Mesenchymal stem cell (in vitro differentiated cells and primary cell): ENCODE measurements at regions not wholly inside any gene's neighbourhood (a gene's known extent, or its start where the extent isn't known, plus 50 kb on each side); places are given as distances from the start of the nearest gene placed in this dataset.
"Not testable (repeated sequence)": the region's sequence is repeated elsewhere in the genome, so short reads cannot be mapped to it uniquely, and the experiment has no call there.

Experiments used
- DNase-seq: peaks from one replicate; pipeline ENCODE4 v3.0.0-alpha.2; 2013
- H2AFZ ChIP-seq: one replicate; pipeline ENCODE4 v1.6.1; 2013; ENCODE audit warnings: low read depth, mild to moderate bottlenecking, control low read depth, inconsistent platforms, low read length, moderate library complexity
- H2AK5ac ChIP-seq: 2 replicates; pipeline ENCODE4 v1.6.1; 2013; ENCODE audit warnings: low read length, moderate library complexity, mild to moderate bottlenecking, inconsistent platforms; ENCODE audit not compliant: severe bottlenecking
- H2BK120ac ChIP-seq: one replicate; pipeline ENCODE4 v1.6.1; 2013; ENCODE audit warnings: low read depth, mild to moderate bottlenecking, inconsistent platforms, low read length, moderate library complexity
- H2BK12ac ChIP-seq, 2 experiments: one replicate each; pipeline ENCODE4 v1.6.1; 2013; ENCODE audit warnings: inconsistent platforms in 2 of 2, low read length in 2 of 2, mild to moderate bottlenecking in 2 of 2, moderate library complexity in 2 of 2, control low read depth in 1 of 2
- H2BK15ac ChIP-seq: one replicate; pipeline ENCODE4 v1.6.1; 2013; ENCODE audit warnings: mild to moderate bottlenecking, low read depth, inconsistent platforms; ENCODE audit not compliant: poor library complexity, severe bottlenecking
- H2BK5ac ChIP-seq: 2 replicates; pipeline ENCODE4 v1.6.1; 2013; ENCODE audit warnings: low read depth, mild to moderate bottlenecking, low read length, control low read depth, inconsistent platforms; ENCODE audit not compliant: poor library complexity, severe bottlenecking
- H3K14ac ChIP-seq, 2 experiments: one replicate each; pipeline ENCODE4 v1.6.1; 2013; ENCODE audit warnings: inconsistent platforms in 2 of 2, low read length in 2 of 2, control low read depth in 1 of 2, mild to moderate bottlenecking in 1 of 2, moderate library complexity in 1 of 2
- H3K18ac ChIP-seq, 2 experiments: one replicate each; pipeline ENCODE4 v1.6.1; 2013; ENCODE audit warnings: inconsistent platforms in 2 of 2, low read length in 2 of 2, control low read depth in 1 of 2, low read depth in 1 of 2, mild to moderate bottlenecking in 1 of 2
- H3K23ac ChIP-seq, 2 experiments: one replicate each; pipeline ENCODE4 v1.6.1; 2013; ENCODE audit warnings: inconsistent platforms in 2 of 2, low read length in 2 of 2, mild to moderate bottlenecking in 2 of 2, moderate library complexity in 2 of 2, control low read depth in 1 of 2
- H3K27ac ChIP-seq: 2 replicates; pipeline ENCODE4 v1.5.1; 2013; ENCODE audit warnings: mild to moderate bottlenecking, moderate library complexity, low read length, control low read depth, inconsistent platforms; ENCODE audit not compliant: poor library complexity, severe bottlenecking
- H3K27me3 ChIP-seq, 2 experiments: 2 replicates each; pipeline versions ENCODE4 v1.6.1 to v1.7.0; 2013; ENCODE audit warnings: low read length in 2 of 2, mild to moderate bottlenecking in 2 of 2, moderate library complexity in 2 of 2, control low read depth in 1 of 2, inconsistent platforms in 1 of 2; ENCODE audit not compliant: control insufficient read depth in 1 of 2, insufficient read depth in 1 of 2
- H3K36me3 ChIP-seq, 2 experiments: 2 replicates each; pipeline versions ENCODE4 v1.6.1 to v1.7.0; 2013; ENCODE audit warnings: low read length in 2 of 2, control low read depth in 1 of 2, inconsistent platforms in 1 of 2, low read depth in 1 of 2, mild to moderate bottlenecking in 1 of 2; ENCODE audit not compliant: insufficient read depth in 2 of 2, control insufficient read depth in 1 of 2
- H3K4ac ChIP-seq, 2 experiments: one replicate each; pipeline ENCODE4 v1.6.1; 2013; ENCODE audit warnings: inconsistent platforms in 2 of 2, low read length in 2 of 2, mild to moderate bottlenecking in 2 of 2, moderate library complexity in 2 of 2, control low read depth in 1 of 2, low read depth in 1 of 2
- H3K4me1 ChIP-seq: 2 replicates; pipeline ENCODE4 v1.6.1; 2013; ENCODE audit warnings: low read depth, low read length, control low read depth; ENCODE audit not compliant: control insufficient read depth, insufficient read depth
- H3K4me2 ChIP-seq: 2 replicates; pipeline ENCODE4 v1.6.1; 2013; ENCODE audit warnings: low read length, mild to moderate bottlenecking, inconsistent platforms; ENCODE audit not compliant: poor library complexity, severe bottlenecking
- H3K4me3 ChIP-seq, 2 experiments: 2 replicates each; pipeline versions ENCODE4 v1.5.1 to v1.7.0; 2013; ENCODE audit warnings: low read length in 2 of 2, mild to moderate bottlenecking in 2 of 2, control low read depth in 1 of 2, low read depth in 1 of 2; ENCODE audit not compliant: insufficient read depth in 1 of 2
- H3K79me1 ChIP-seq: replicated peaks from 2 replicates; pipeline ENCODE4 v1.6.1; 2013; ENCODE audit warnings: mild to moderate bottlenecking, control low read depth, low read length, inconsistent platforms; ENCODE audit not compliant: poor library complexity, severe bottlenecking
- H3K9ac ChIP-seq: 2 replicates; pipeline ENCODE4 v1.7.0; 2013; ENCODE audit warnings: mild to moderate bottlenecking, low read length, moderate library complexity
- H3K9me3 ChIP-seq: 2 replicates; pipeline ENCODE4 v1.7.0; 2013; ENCODE audit warnings: mild to moderate bottlenecking, low read length; ENCODE audit not compliant: control insufficient read depth
- H4K8ac ChIP-seq: one replicate; pipeline ENCODE4 v1.6.1; 2013; ENCODE audit warnings: inconsistent platforms, mild to moderate bottlenecking, low read length, moderate library complexity
- H4K91ac ChIP-seq: one replicate; pipeline ENCODE4 v1.6.1; 2013; ENCODE audit warnings: mild to moderate bottlenecking, low read length, inconsistent platforms
- WGBS: methylation state at CpG from one replicate; pipeline ENCODE4 v1.1.7; 2013; ENCODE audit warnings: mixed read lengths; 5-methylcytosine and 5-hydroxymethylcytosine counted together

DNA sequence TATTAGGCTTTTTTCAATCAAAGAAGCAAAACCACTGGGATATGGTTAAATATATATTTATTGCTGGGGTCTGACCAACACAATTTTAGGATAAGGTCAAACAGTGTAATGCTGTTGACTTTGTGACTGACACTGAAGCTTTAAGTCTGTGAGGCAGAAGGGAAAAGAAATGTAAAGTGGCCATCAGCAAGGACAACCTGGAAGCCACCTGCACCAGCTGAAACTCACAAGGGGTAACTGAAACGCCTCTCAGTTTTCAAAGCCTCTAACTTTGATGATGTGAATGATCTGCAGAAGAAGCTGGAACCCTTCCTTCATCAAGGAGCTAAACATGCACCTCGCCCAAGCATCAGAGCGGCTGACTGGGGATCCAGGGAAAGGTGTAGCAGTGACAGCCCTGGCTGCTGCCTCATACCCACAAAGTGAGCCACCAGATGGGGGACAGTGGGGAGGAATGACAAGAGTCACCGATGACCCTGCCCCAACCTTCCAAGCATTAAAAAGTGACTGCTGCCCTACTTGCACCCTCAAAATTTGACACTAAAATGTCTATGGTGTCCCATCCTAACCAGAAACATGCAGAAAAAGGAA, 284.9 kb upstream of the CNTNAP2 start:
- H2BK5ac ChIP-seq, result no peak overlapping the region
- H3K36me3 ChIP-seq, result no peaks in the 10 kb centered on the region
- DNase-seq, result no peak
- WGBS, result 79% methylated on average over 3 of the region's 4 CpGs
- H3K18ac ChIP-seq, result no peak overlapping the region
- no peak overlapping the region for H3K27ac ChIP-seq
- H3K9me3 ChIP-seq, result peaks cover 41% of the 10 kb centered on the region
- no peak overlapping the region for H3K14ac ChIP-seq
- no peak overlapping the region for H3K9ac ChIP-seq
- H3K4me3 ChIP-seq, result no peak overlapping the region
- no peak overlapping the region for H2AK5ac ChIP-seq
- H3K4ac ChIP-seq, result no peak overlapping the region
- H3K4me2 ChIP-seq, result no peak overlapping the region
- no peak overlapping the region for H4K91ac ChIP-seq
- no peaks in the 10 kb centered on the region for H3K79me1 ChIP-seq
- no peaks in the 10 kb centered on the region for H3K27me3 ChIP-seq
- no peak overlapping the region for H2BK120ac ChIP-seq
- H3K23ac ChIP-seq, result no peak overlapping the region
- no peak overlapping the region for H2AFZ ChIP-seq
- H3K4me1 ChIP-seq, result no peaks in the 10 kb centered on the region
- H4K8ac ChIP-seq, result no peak overlapping the region
- H2BK15ac ChIP-seq, result no peak overlapping the region
- no peak overlapping the region for H2BK12ac ChIP-seq

DNA sequence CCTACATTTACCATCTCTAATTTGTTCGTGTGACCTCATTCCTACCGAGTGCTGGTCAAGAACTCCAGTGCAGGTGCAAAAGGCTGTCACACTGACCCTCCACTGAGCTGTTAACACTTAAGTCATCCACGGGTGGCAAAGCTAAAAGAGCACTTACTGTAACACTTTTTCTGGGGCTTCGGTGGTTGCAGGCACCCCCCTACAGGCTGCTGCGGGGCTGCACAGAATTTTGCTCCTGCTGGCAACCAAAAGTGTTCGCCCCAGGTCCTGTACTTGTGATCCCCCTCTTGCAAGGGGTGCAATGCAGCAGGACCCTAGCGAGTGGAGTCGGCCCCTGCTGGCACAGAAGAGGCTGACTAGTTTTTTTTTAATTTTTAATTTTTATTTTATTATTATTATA, 298.9 kb upstream of the CNTNAP2 start:
- H3K27me3 ChIP-seq, result no peaks in the 10 kb centered on the region
- H2AK5ac ChIP-seq, result no peak overlapping the region
- no peaks in the 10 kb centered on the region for H3K36me3 ChIP-seq
- H3K18ac ChIP-seq, result no peak overlapping the region
- H3K4me1 ChIP-seq, result no peaks in the 10 kb centered on the region
- H3K79me1 ChIP-seq, result no peaks in the 10 kb centered on the region
- 37% methylated on average over 6 of the region's 8 CpGs for WGBS
- H2AFZ ChIP-seq, result no peak overlapping the region
- H3K4ac ChIP-seq, result no peak overlapping the region
- no peak for DNase-seq
- no peak overlapping the region for H4K91ac ChIP-seq
- peaks cover 38% of the 10 kb centered on the region for H3K9me3 ChIP-seq
- H3K4me2 ChIP-seq, result no peak overlapping the region
- no peak overlapping the region for H2BK5ac ChIP-seq
- no peak overlapping the region for H3K9ac ChIP-seq
- H3K4me3 ChIP-seq, result no peak overlapping the region
- no peak overlapping the region for H2BK120ac ChIP-seq
- H4K8ac ChIP-seq, result no peak overlapping the region
- H3K23ac ChIP-seq, result no peak overlapping the region
- no peak overlapping the region for H2BK15ac ChIP-seq
- no peak overlapping the region for H2BK12ac ChIP-seq
- H3K14ac ChIP-seq, result no peak overlapping the region
- H3K27ac ChIP-seq, result no peak overlapping the region

DNA sequence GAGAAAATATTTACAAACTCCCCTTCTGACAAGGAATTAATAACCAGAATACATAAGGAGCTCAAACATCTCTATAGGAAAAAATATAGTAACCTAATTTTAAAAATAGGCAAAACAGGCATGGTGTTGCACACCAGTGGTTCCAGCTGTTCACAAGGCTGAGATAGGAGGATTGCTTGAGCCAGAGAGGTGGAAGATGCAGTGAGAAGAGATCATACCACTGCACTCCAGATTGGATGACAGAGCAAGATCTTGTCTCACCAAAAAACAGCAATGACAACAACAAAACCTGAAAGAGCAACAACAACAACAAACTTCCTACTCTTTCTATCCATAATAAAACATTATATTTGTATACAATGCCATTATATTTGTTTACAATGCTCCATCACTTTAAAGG, 304.4 kb upstream of the CNTNAP2 start:
- Histone ChIP-seq H2BK5ac (no peak overlapping the region), H3K4me1 (no peaks in the 10 kb centered on the region), H2BK120ac (no peak overlapping the region), H3K4me3 (no peak overlapping the region), H3K27ac (no peak overlapping the region), H2BK12ac (no peak overlapping the region), H2BK15ac (no peak overlapping the region), H3K14ac (no peak overlapping the region), H3K4me2 (no peak overlapping the region), H3K23ac (no peak overlapping the region), H3K4ac (no peak overlapping the region), H3K9ac (no peak overlapping the region), H4K8ac (no peak overlapping the region), H3K9me3 (peaks cover 31% of the 10 kb centered on the region), H4K91ac (no peak overlapping the region), H2AFZ (no peak overlapping the region), H3K27me3 (no peaks in the 10 kb centered on the region), H2AK5ac (no peak overlapping the region), H3K36me3 (no peaks in the 10 kb centered on the region), H3K18ac (no peak overlapping the region), H3K79me1 (no peaks in the 10 kb centered on the region)
- no peak for DNase-seq

DNA sequence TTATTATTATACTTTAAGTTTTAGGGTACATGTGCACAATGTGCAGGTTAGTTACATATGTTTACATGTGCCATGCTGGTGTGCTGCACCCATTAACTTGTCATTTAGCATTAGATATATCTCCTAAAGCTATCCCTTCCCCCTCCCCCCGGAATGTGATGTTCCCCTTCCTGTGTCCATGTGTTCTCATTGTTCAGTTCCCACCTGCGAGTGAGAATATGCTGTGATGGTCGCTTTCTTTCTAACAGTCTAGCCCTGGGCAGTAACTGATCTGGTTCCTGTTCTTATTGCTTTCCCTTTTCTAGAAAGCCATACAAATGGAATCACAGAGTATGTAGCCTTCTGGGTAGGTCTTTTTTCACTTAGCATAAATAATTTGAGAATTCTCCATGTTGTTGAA, 311.1 kb upstream of the CNTNAP2 start:
- H2BK120ac ChIP-seq, H3K18ac ChIP-seq, H2AFZ ChIP-seq, H3K4me1 ChIP-seq, H3K23ac ChIP-seq, H3K4ac ChIP-seq, H4K91ac ChIP-seq, H3K14ac ChIP-seq, H3K9me3 ChIP-seq, DNase-seq, H2AK5ac ChIP-seq, H2BK5ac ChIP-seq, H3K9ac ChIP-seq, H4K8ac ChIP-seq, H2BK15ac ChIP-seq, H3K4me2 ChIP-seq, H3K27ac ChIP-seq, H2BK12ac ChIP-seq, H3K36me3 ChIP-seq, H3K79me1 ChIP-seq, H3K27me3 ChIP-seq, H3K4me3 ChIP-seq: not testable (repeated sequence)
- 70% methylated on average over 3 of the region's 3 CpGs for WGBS
